Panc1 (cell line): ENCODE measurements at regions not wholly inside any gene's neighbourhood (a gene's known extent, or its start where the extent isn't known, plus 50 kb on each side); places are given as distances from the start of the nearest gene placed in this dataset.

Experiments used
- ATAC-seq: fragments of 200-7000 bp; cut with Tn5 transposase; 2 replicates; pipeline ENCODE4 v1.9.1; 2020; ENCODE audit warnings: mild to moderate bottlenecking, moderate library complexity
- BruUV-seq: library from RNA; stranded (reverse); fragments of 400-500 nt; replicated peaks from 2 replicates; lab custom pipeline; 2021; lab: Mats Ljungman, UMichigan
- CTCF ChIA-PET: fragments of 300-600 bp; sonication (Branson Sonifier 250); formaldehyde crosslinking; loops from one replicate; lab custom pipeline; 2022; ENCODE audit warnings: antibody characterized with exemption; lab: Charles Lee
- POLR2A ChIA-PET: fragments of 300-600 bp; sonication (Branson Sonifier 250); formaldehyde crosslinking; loops from one replicate; lab custom pipeline; 2022; ENCODE audit warnings: antibody characterized with exemption; lab: Charles Lee
- DNase-seq: peaks from one replicate; pipeline ENCODE4 v3.0.0-alpha.2; 2010; ENCODE audit warnings: low read depth, low spot score
- H3K27ac ChIP-seq: 2 replicates; pipeline ENCODE4 v1.5.1; 2011; ENCODE audit warnings: mild to moderate bottlenecking, low read length, inconsistent platforms
- H3K27me3 ChIP-seq: fragments of 200-500 bp; sonication (Bioruptor generic); 2 replicates; pipeline ENCODE4 v1.6.0; 2014; ENCODE audit warnings: low read length, inconsistent platforms; ENCODE audit not compliant: control insufficient read depth, insufficient read depth
- H3K36me3 ChIP-seq: fragments of 200-500 bp; sonication (Bioruptor generic); 2 replicates; pipeline ENCODE4 v1.5.1; 2014; ENCODE audit warnings: inconsistent platforms, mild to moderate bottlenecking, low read length, moderate library complexity; ENCODE audit not compliant: control insufficient read depth, insufficient read depth
- H3K4me1 ChIP-seq: 2 replicates; pipeline ENCODE4 v1.5.1; 2011; ENCODE audit warnings: inconsistent platforms, mild to moderate bottlenecking, low read length, moderate library complexity; ENCODE audit not compliant: control insufficient read depth, insufficient read depth
- H3K4me3 ChIP-seq, 2 experiments: 2 replicates each; pipeline ENCODE4 v1.5.1; 2011 to 2012; ENCODE audit warnings: low read depth in 2 of 2, low read length in 2 of 2, mild to moderate bottlenecking in 2 of 2, inconsistent platforms in 1 of 2, moderate library complexity in 1 of 2
- H3K9me3 ChIP-seq: fragments of 200-500 bp; sonication (Bioruptor generic); 2 replicates; pipeline ENCODE4 v1.5.1; 2014; ENCODE audit warnings: low read depth, mild to moderate bottlenecking, inconsistent platforms, low read length, moderate library complexity; ENCODE audit not compliant: control insufficient read depth, insufficient read depth
- POLR2AphosphoS5 ChIP-seq: IDR thresholded peaks from 2 replicates; pipeline ENCODE4 v1.6.1; 2012; ENCODE audit warnings: mild to moderate bottlenecking, low read depth, low read length, moderate library complexity
- SIN3A ChIP-seq: IDR thresholded peaks from 2 replicates; pipeline ENCODE4 v1.6.1; 2012; ENCODE audit warnings: low read depth, mild to moderate bottlenecking, low read length, moderate library complexity, borderline replicate concordance; ENCODE audit not compliant: insufficient read depth
- TCF7L2 ChIP-seq: IDR thresholded peaks from 2 replicates; pipeline ENCODE4 v1.6.1; 2011; ENCODE audit warnings: mild to moderate bottlenecking, low read depth, low read length, inconsistent platforms
- in situ Hi-C: cut with HindIII; loops from 2 replicates; pipeline ENCODE4 v1.10.0; 2016; ENCODE audit warnings: low sequenced_read_pairs, low pct_unique_long_range_greater_than_20kb
- intact Hi-C: fragments of 100-400 bp; cut with micrococcal nuclease; formaldehyde crosslinking; loops from one replicate; pipeline ENCODE4 v1.10.0; 2022; ENCODE audit not compliant: unreplicated experiment
- TF ChIP-seq, protein P1 (sequence below): fragments of 450-650 bp; IDR thresholded peaks from 2 replicates; pipeline ENCODE4 v1.5.1; 2017; ENCODE audit warnings: mild to moderate bottlenecking
- TF ChIP-seq, protein P2 (sequence below), 2 experiments: IDR thresholded peaks; 2 replicates each; pipeline ENCODE4 v1.6.1; 2011 to 2012; ENCODE audit warnings: low read depth in 2 of 2, control low read depth in 1 of 2, low read length in 1 of 2, mild to moderate bottlenecking in 1 of 2, moderate library complexity in 1 of 2; ENCODE audit not compliant: insufficient read depth in 1 of 2

DNA sequence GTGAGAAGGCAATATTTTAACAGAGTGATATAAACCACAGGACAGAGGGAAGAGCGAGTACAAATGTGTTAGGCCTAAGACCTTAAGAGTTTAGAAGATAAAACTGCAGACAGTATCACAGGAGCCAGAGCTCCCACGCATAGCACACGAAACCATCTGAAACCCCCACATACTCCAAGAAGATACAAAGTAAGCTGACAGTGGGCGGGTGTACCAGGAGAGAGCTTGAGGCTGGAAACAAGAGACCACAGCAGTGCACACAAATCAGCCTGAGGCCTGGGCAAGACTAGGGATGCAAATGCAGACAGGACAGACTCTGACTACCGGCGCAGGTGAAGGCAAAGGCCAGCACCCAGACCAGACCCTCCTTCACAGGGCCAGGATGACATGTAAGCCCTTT lies 54.1 kb upstream of the ARHGAP24 start:
- CTCF ChIA-PET: interaction anchor here (0.5 kb wide), 1 partner anchor 17 kb away, joined by 4 read pairs; no protein-coding TSS in a partner anchor
- BruUV-seq: no TSS peak
- ATAC-seq (no peak), DNase-seq (no peak)
- in situ Hi-C loops: no loop called here
- intact Hi-C loops: no loop called here
- POLR2A ChIA-PET: interaction anchor here (0.7 kb wide), 1 partner anchor 34 kb away, joined by 3 read pairs; no protein-coding TSS in a partner anchor
- TF ChIP-seq POLR2AphosphoS5 (no peak), SIN3A (no peak), TCF7L2 (no peak)
- TF ChIP-seq, protein P1, sequence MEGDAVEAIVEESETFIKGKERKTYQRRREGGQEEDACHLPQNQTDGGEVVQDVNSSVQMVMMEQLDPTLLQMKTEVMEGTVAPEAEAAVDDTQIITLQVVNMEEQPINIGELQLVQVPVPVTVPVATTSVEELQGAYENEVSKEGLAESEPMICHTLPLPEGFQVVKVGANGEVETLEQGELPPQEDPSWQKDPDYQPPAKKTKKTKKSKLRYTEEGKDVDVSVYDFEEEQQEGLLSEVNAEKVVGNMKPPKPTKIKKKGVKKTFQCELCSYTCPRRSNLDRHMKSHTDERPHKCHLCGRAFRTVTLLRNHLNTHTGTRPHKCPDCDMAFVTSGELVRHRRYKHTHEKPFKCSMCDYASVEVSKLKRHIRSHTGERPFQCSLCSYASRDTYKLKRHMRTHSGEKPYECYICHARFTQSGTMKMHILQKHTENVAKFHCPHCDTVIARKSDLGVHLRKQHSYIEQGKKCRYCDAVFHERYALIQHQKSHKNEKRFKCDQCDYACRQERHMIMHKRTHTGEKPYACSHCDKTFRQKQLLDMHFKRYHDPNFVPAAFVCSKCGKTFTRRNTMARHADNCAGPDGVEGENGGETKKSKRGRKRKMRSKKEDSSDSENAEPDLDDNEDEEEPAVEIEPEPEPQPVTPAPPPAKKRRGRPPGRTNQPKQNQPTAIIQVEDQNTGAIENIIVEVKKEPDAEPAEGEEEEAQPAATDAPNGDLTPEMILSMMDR: no peak
- TF ChIP-seq, protein P2, sequence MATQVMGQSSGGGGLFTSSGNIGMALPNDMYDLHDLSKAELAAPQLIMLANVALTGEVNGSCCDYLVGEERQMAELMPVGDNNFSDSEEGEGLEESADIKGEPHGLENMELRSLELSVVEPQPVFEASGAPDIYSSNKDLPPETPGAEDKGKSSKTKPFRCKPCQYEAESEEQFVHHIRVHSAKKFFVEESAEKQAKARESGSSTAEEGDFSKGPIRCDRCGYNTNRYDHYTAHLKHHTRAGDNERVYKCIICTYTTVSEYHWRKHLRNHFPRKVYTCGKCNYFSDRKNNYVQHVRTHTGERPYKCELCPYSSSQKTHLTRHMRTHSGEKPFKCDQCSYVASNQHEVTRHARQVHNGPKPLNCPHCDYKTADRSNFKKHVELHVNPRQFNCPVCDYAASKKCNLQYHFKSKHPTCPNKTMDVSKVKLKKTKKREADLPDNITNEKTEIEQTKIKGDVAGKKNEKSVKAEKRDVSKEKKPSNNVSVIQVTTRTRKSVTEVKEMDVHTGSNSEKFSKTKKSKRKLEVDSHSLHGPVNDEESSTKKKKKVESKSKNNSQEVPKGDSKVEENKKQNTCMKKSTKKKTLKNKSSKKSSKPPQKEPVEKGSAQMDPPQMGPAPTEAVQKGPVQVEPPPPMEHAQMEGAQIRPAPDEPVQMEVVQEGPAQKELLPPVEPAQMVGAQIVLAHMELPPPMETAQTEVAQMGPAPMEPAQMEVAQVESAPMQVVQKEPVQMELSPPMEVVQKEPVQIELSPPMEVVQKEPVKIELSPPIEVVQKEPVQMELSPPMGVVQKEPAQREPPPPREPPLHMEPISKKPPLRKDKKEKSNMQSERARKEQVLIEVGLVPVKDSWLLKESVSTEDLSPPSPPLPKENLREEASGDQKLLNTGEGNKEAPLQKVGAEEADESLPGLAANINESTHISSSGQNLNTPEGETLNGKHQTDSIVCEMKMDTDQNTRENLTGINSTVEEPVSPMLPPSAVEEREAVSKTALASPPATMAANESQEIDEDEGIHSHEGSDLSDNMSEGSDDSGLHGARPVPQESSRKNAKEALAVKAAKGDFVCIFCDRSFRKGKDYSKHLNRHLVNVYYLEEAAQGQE (IDR thresholded peaks at IDR 0.05; ENCODE audit: insufficient read depth in 1 of 2, low read depth in 2 of 2, low read length in 1 of 2): no peak
- H3K27ac ChIP-seq: no peak overlapping the region
- no peak overlapping the region for H3K4me3 ChIP-seq
- H3K9me3 ChIP-seq: no peaks in the 10 kb centered on the region
- no peaks in the 10 kb centered on the region for H3K36me3 ChIP-seq
- no peaks in the 10 kb centered on the region for H3K4me1 ChIP-seq
- no peaks in the 10 kb centered on the region for H3K27me3 ChIP-seq

DNA sequence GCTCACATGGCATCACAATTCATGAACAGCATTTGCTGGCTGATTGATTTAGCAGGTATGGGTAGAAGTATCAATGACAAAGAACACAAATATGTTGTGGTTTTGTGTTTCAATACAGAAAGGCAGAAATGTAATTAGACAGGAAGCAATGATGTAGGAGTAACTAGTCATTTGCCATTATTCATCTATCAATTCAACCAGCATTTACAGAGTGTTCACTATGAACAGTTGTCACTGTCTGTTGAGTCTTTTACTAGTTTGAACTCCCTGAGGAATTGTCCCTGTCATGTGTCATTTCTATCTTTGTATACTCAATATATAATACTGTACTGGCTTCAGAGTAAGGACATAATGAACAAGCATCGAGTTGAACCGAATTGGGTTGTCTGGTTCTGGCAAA lies 51.5 kb upstream of the ARHGAP24 start:
- Histone ChIP-seq H3K27ac (no peak overlapping the region), H3K27me3 (no peaks in the 10 kb centered on the region), H3K36me3 (no peaks in the 10 kb centered on the region), H3K9me3 (no peaks in the 10 kb centered on the region), H3K4me3 (no peak overlapping the region), H3K4me1 (no peaks in the 10 kb centered on the region)
- intact Hi-C loops: no loop called here
- BruUV-seq: no TSS peak
- ChIA-PET POLR2A (no interaction called here), CTCF (no interaction called here)
- DNase-seq (no peak), ATAC-seq (no peak)
- in situ Hi-C loops: no loop called here
- no peak for TF ChIP-seq POLR2AphosphoS5
- TF ChIP-seq TCF7L2: no peak
